ENCODE measurements at regions not wholly inside any gene's neighbourhood (a gene's known extent, or its start where the extent isn't known, plus 50 kb on each side); places are given as distances from the start of the nearest gene placed in this dataset.

DNA sequence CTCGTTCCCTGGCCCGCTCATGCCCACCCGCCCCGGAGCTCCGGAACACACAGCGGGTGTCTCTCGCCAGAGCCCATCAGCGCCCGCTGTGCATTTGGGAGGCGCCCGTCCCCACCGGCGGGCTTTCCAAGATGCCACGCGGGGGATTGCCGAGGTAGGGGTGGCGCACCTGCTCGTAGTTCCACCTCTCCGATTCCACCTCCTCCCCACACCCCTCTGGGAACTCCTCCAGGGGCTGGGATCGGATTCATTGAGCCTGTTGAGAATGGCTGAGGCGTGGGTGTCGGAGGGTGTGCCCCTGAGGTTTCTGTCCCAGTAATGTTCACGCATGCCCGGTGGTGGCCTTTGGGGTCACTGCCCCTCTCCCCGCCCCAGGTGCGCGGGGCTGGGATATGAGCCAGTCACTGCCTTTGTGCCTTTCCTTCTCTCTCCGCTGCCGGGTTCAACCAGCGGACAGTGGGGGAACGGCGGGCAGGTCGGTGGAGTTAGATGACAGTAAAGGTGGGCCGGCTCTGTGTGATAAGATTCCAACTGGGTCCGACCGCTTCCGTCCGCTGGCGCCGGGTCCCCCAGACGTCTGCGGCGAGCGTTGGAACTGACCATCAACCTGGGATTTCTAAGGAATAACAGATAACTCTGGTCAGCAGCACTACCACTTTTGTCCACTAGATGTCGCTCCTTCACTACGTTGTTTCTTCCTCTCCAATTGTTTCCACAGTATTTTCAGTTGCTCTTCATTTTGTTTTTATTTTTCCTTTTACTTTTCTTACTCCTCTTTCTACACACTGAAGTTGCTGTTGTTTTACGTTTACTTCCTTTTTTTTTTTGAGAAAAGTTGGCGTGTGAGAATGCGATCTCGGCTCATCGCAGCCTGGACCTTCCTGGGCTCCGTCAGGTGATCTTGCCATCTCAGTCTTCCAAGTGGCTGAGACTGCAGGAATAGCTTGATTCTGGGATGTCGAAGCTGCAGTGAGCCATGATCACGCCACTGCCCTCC is 178.1 kb upstream of the ALG10B start:
- H3K4me1 ChIP-seq: no peaks in the 10 kb centered on the region
- no peaks in the 10 kb centered on the region for H3K9me3 ChIP-seq
- intact Hi-C loops (cut with DNase I; ENCODE audit: low total_unique reads): loop anchor here (10.0 kb wide), 1 partner anchor 176 kb away; the partner anchor contains the start of gene ALG10B
- DNase-seq: peak; percentile 59 to 78
- H3K27ac ChIP-seq: no peak overlapping the region
- no peaks in the 10 kb centered on the region for H3K27me3 ChIP-seq
- TF ChIP-seq POLR2A (IDR thresholded peaks at IDR 0.05): no peak
- TF ChIP-seq, protein P1, sequence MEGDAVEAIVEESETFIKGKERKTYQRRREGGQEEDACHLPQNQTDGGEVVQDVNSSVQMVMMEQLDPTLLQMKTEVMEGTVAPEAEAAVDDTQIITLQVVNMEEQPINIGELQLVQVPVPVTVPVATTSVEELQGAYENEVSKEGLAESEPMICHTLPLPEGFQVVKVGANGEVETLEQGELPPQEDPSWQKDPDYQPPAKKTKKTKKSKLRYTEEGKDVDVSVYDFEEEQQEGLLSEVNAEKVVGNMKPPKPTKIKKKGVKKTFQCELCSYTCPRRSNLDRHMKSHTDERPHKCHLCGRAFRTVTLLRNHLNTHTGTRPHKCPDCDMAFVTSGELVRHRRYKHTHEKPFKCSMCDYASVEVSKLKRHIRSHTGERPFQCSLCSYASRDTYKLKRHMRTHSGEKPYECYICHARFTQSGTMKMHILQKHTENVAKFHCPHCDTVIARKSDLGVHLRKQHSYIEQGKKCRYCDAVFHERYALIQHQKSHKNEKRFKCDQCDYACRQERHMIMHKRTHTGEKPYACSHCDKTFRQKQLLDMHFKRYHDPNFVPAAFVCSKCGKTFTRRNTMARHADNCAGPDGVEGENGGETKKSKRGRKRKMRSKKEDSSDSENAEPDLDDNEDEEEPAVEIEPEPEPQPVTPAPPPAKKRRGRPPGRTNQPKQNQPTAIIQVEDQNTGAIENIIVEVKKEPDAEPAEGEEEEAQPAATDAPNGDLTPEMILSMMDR (IDR thresholded peaks at IDR 0.05): peak; percentile 88 to 94 (median 92)
- H3K4me3 ChIP-seq: peak overlapping the region; percentile 8 to 29
- no peaks in the 10 kb centered on the region for H3K36me3 ChIP-seq

- H3K4me1 ChIP-seq: no peaks in the 10 kb centered on the region
- no peak overlapping the region for H3K4me3 ChIP-seq
- H3K27ac ChIP-seq: no peak overlapping the region
- no peak for TF ChIP-seq POLR2A (IDR thresholded peaks at IDR 0.05)
- TF ChIP-seq, protein P1 (IDR thresholded peaks at IDR 0.05): no peak
- H3K9me3 ChIP-seq: no peaks in the 10 kb centered on the region
- no peaks in the 10 kb centered on the region for H3K36me3 ChIP-seq
- H3K27me3 ChIP-seq: no peaks in the 10 kb centered on the region
- no peak for DNase-seq
- intact Hi-C loops (cut with DNase I; ENCODE audit: low total_unique reads): loop anchor here (10.0 kb wide), 1 partner anchor 175 kb away; the partner anchor contains the start of gene ALG10B
Observed at GRCh38 chr12:38139456-38139855, 177.1 kb upstream of the ALG10B start.

- no peak for TF ChIP-seq POLR2A (IDR thresholded peaks at IDR 0.05)
- TF ChIP-seq, protein P1 (IDR thresholded peaks at IDR 0.05): no peak
- no peak overlapping the region for H3K27ac ChIP-seq
- no peaks in the 10 kb centered on the region for H3K36me3 ChIP-seq
- H3K4me3 ChIP-seq: no peak overlapping the region
- H3K9me3 ChIP-seq: no peaks in the 10 kb centered on the region
- H3K27me3 ChIP-seq: no peaks in the 10 kb centered on the region
- no peaks in the 10 kb centered on the region for H3K4me1 ChIP-seq
- DNase-seq: no peak
- intact Hi-C loops (cut with DNase I; ENCODE audit: low total_unique reads): no loop called here
Observed at GRCh38 chr12:38141239-38141638, 175.3 kb upstream of the ALG10B start.

GRCh38 chr12:38141861-38142260 is 174.7 kb upstream of the ALG10B start:
- DNase-seq: no peak
- no peak overlapping the region for H3K4me3 ChIP-seq
- H3K9me3 ChIP-seq: no peaks in the 10 kb centered on the region
- intact Hi-C loops (cut with DNase I; ENCODE audit: low total_unique reads): no loop called here
- H3K36me3 ChIP-seq: no peaks in the 10 kb centered on the region
- H3K27ac ChIP-seq: no peak overlapping the region
- H3K27me3 ChIP-seq: no peaks in the 10 kb centered on the region
- H3K4me1 ChIP-seq: no peaks in the 10 kb centered on the region
- TF ChIP-seq, protein P1 (IDR thresholded peaks at IDR 0.05): no peak
- no peak for TF ChIP-seq POLR2A (IDR thresholded peaks at IDR 0.05)

- Histone ChIP-seq H3K27ac (no peak overlapping the region), H3K9me3 (no peaks in the 10 kb centered on the region), H3K4me1 (no peaks in the 10 kb centered on the region), H3K27me3 (no peaks in the 10 kb centered on the region), H3K4me3 (no peak overlapping the region), H3K36me3 (no peaks in the 10 kb centered on the region)
- no peak for DNase-seq
- intact Hi-C loops (cut with DNase I; ENCODE audit: low total_unique reads): no loop called here
- TF ChIP-seq POLR2A (IDR thresholded peaks at IDR 0.05): no peak
- TF ChIP-seq, protein P1 (IDR thresholded peaks at IDR 0.05): no peak
Observed at GRCh38 chr12:38142974-38143373, 173.6 kb upstream of the ALG10B start.

Measured in uterus (tissue), 3 donors.